Smooth muscle cell (in vitro differentiated cells): ENCODE measurements at regions not wholly inside any gene's neighbourhood (a gene's known extent, or its start where the extent isn't known, plus 50 kb on each side); places are given as distances from the start of the nearest gene placed in this dataset.

Experiments used
- DNase-seq: peaks from one replicate; lab custom pipeline; 2025; ENCODE audit not compliant: unreplicated experiment; lab: John Stamatoyannopoulos, UW
- H2AFZ ChIP-seq: fragments of 200-600 bp; sonication (generic); 2 replicates; pipeline ENCODE4 v1.6.0; 2016; ENCODE audit warnings: antibody characterized with exemption, low read depth, mild to moderate bottlenecking
- H3F3A ChIP-seq: fragments of 200-600 bp; sonication (generic); 2 replicates; pipeline ENCODE4 v1.6.0; 2017; ENCODE audit warnings: antibody characterized with exemption, low read depth
- H3K27ac ChIP-seq: fragments of 200-600 bp; sonication (generic); 2 replicates; pipeline ENCODE4 v1.5.1; 2016; ENCODE audit warnings: low read depth, mild to moderate bottlenecking
- H3K27me3 ChIP-seq: fragments of 200-600 bp; sonication (generic); 2 replicates; pipeline ENCODE4 v1.6.1; 2016; ENCODE audit warnings: low read depth, mild to moderate bottlenecking
- H3K36me3 ChIP-seq: fragments of 200-600 bp; sonication (generic); 2 replicates; pipeline ENCODE4 v1.5.1; 2016; ENCODE audit warnings: low read depth
- H3K4me1 ChIP-seq: fragments of 200-600 bp; sonication (generic); 2 replicates; pipeline ENCODE4 v1.5.1; 2016; ENCODE audit warnings: low read depth
- H3K4me2 ChIP-seq: fragments of 200-600 bp; sonication (generic); 2 replicates; pipeline ENCODE4 v1.6.0; 2016; ENCODE audit warnings: mild to moderate bottlenecking
- H3K4me3 ChIP-seq: fragments of 200-600 bp; sonication (generic); 2 replicates; pipeline ENCODE4 v1.5.1; 2016; ENCODE audit warnings: mild to moderate bottlenecking
- H3K79me2 ChIP-seq: fragments of 200-600 bp; sonication (generic); 2 replicates; pipeline ENCODE4 v1.6.0; 2016; ENCODE audit warnings: low read depth, mild to moderate bottlenecking
- H3K9ac ChIP-seq: fragments of 200-600 bp; sonication (generic); 2 replicates; pipeline ENCODE4 v1.6.0; 2016; ENCODE audit warnings: low read depth
- H3K9me3 ChIP-seq: fragments of 200-600 bp; sonication (generic); replicated peaks from 2 replicates; pipeline ENCODE4 v1.5.1; 2016; ENCODE audit warnings: low read depth
- H4K20me1 ChIP-seq: fragments of 200-600 bp; sonication (generic); 2 replicates; pipeline ENCODE4 v1.6.0; 2016; ENCODE audit warnings: low read depth
- CTCF ChIP-seq: fragments of 200-600 bp; sonication (generic); IDR thresholded peaks from 2 replicates; pipeline ENCODE4 v1.5.1; 2017; ENCODE audit warnings: borderline replicate concordance, mild to moderate bottlenecking, antibody characterized with exemption; ENCODE audit not compliant: insufficient read depth, poor library complexity, severe bottlenecking
- WGBS: methylation state at CpG from one replicate; pipeline ENCODE4 v1.1.7; 2016; ENCODE audit warnings: low lambda C conversion rate; 5-methylcytosine and 5-hydroxymethylcytosine counted together

DNA sequence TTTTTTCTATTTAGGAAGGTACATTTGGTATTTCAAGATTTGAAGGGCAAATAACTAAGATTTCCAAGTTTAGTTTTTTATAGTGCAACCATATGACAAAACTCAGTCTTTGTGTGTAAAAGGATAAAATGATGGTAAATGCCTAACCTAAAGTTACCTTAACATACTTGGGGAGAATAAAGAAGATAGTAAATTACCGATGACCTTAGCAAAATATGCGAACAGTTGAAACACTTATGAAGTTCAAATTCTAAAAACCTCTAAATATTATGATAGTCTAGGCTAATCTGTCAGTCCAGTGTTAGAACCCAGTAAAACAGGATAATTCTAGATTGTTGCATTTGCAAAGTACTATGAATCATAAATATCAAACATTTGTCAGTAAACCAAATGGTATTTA is 127.5 kb downstream of the PTCHD4 start:
- H3K4me2 ChIP-seq = no peak overlapping the region
- H3K36me3 ChIP-seq = no peaks in the 10 kb centered on the region
- no peak for TF ChIP-seq CTCF
- no peak overlapping the region for H3K27ac ChIP-seq
- no peaks in the 10 kb centered on the region for H3K4me1 ChIP-seq
- H2AFZ ChIP-seq = no peak overlapping the region
- WGBS = 94% methylated on average over 2 of the region's 2 CpGs
- no peak overlapping the region for H3K9ac ChIP-seq
- no peaks in the 10 kb centered on the region for H3K27me3 ChIP-seq
- H3K79me2 ChIP-seq = no peaks in the 10 kb centered on the region
- H3K9me3 ChIP-seq = no peaks in the 10 kb centered on the region
- H3K4me3 ChIP-seq = no peak overlapping the region
- no peaks in the 10 kb centered on the region for H3F3A ChIP-seq
- no peaks in the 10 kb centered on the region for H4K20me1 ChIP-seq
- no peak for DNase-seq

- Histone ChIP-seq H3F3A (no peaks in the 10 kb centered on the region), H3K27me3 (no peaks in the 10 kb centered on the region), H4K20me1 (no peaks in the 10 kb centered on the region), H3K9me3 (no peaks in the 10 kb centered on the region), H3K4me3 (no peak overlapping the region), H3K4me2 (no peak overlapping the region), H3K27ac (no peak overlapping the region), H3K4me1 (no peaks in the 10 kb centered on the region), H3K79me2 (no peaks in the 10 kb centered on the region), H2AFZ (no peak overlapping the region), H3K9ac (no peak overlapping the region), H3K36me3 (no peaks in the 10 kb centered on the region)
- no peak for TF ChIP-seq CTCF
- no peak for DNase-seq
Measured at GRCh38 chr6:47977314-47977713, 133.7 kb downstream of the PTCHD4 start.

DNA sequence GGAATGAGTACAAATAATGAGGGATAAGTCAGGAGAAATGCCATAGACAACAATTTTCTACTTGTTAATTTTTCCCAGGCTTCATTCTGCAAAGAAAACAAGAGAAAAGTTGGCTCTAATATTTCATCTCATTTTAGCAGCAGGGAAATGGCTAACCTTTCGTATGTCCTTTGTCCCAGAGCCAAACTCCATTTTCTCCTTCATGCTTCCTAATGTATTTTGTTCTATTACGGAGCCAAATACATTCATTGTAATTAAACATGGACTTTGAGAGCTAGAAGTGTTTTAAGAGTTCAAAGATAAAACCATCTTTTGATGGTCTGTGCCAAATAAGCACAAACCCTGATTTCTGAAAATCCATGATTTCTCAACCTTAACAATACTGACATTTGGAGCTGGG is 136.9 kb downstream of the PTCHD4 start:
- no peaks in the 10 kb centered on the region for H3K9me3 ChIP-seq
- no peak for TF ChIP-seq CTCF
- no peak overlapping the region for H3K27ac ChIP-seq
- no peaks in the 10 kb centered on the region for H4K20me1 ChIP-seq
- H3K4me1 ChIP-seq = no peaks in the 10 kb centered on the region
- H3K4me2 ChIP-seq = no peak overlapping the region
- DNase-seq = no peak
- no peaks in the 10 kb centered on the region for H3K79me2 ChIP-seq
- no peaks in the 10 kb centered on the region for H3K27me3 ChIP-seq
- no peaks in the 10 kb centered on the region for H3F3A ChIP-seq
- no peaks in the 10 kb centered on the region for H3K36me3 ChIP-seq
- H3K9ac ChIP-seq = no peak overlapping the region
- WGBS = 93% methylated on average over 2 of the region's 2 CpGs
- no peak overlapping the region for H3K4me3 ChIP-seq
- H2AFZ ChIP-seq = no peak overlapping the region

DNA sequence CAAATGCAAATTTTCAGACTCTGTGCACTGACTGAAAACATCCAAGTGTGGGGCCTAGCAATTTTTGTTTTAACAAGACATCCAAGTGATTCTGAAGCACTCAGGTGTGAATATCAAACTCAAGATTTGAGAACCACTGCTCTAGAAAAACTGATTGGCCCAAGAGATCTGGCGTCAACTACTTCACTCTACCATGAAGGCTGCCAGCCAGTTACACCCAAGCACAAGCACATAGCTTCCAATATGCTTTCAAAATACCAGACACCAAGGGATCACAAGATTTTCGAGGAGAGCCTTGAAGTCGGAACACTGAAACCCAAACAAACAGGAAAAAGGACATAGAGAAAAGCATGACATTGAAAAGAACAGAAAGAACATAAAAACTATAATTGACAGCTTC is 140.2 kb downstream of the PTCHD4 start:
- Histone ChIP-seq H3K36me3 (no peaks in the 10 kb centered on the region), H4K20me1 (no peaks in the 10 kb centered on the region), H3F3A (no peaks in the 10 kb centered on the region), H3K4me1 (no peaks in the 10 kb centered on the region), H3K9me3 (no peaks in the 10 kb centered on the region), H3K9ac (no peak overlapping the region), H3K79me2 (no peaks in the 10 kb centered on the region), H3K4me2 (no peak overlapping the region), H3K27me3 (no peaks in the 10 kb centered on the region), H3K4me3 (no peak overlapping the region), H3K27ac (no peak overlapping the region), H2AFZ (no peak overlapping the region)
- no peak for TF ChIP-seq CTCF
- DNase-seq = no peak
- 93% methylated on average over 3 of the region's 3 CpGs for WGBS
